GM12865 (cell line): ENCODE measurements at regions not wholly inside any gene's neighbourhood (a gene's known extent, or its start where the extent isn't known, plus 50 kb on each side); places are given as distances from the start of the nearest gene placed in this dataset.

ENCODE experiments used
- DNase-seq: peaks from one replicate; pipeline ENCODE4 v3.0.0; 2010; ENCODE audit warnings: low read depth
- H3K4me3 ChIP-seq: 2 replicates; pipeline ENCODE4 v1.5.1; 2011; ENCODE audit warnings: mild to moderate bottlenecking, low read depth, low read length, control low read depth
- TF ChIP-seq, protein P1 (sequence below): IDR thresholded peaks from 2 replicates; pipeline ENCODE4 v1.5.1; 2011; ENCODE audit warnings: low read length, control low read depth, low read depth, inconsistent platforms; ENCODE audit not compliant: insufficient read depth; ENCODE audit errors: missing control alignments

DNA sequence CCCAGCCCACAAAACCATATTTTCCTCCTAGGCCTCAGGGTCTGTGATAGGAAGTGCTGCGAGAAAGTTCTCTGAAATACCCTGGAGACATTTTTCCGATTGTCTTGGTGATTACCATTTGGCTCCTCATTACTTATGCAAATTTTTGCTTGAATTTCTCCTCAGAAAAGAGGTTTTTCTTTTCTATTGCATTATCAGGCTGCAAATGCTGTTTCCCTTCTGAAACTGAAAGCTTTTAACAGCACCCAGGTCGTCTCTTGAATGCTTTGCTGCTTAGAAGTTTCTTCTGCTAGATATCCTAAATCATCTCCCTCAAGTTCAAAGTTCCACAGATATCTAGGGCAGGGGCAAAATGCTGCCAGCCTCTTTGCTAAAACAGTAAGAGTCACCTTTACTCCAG lies 434.2 kb downstream of the PCDH20 start:
- TF ChIP-seq, protein P1, sequence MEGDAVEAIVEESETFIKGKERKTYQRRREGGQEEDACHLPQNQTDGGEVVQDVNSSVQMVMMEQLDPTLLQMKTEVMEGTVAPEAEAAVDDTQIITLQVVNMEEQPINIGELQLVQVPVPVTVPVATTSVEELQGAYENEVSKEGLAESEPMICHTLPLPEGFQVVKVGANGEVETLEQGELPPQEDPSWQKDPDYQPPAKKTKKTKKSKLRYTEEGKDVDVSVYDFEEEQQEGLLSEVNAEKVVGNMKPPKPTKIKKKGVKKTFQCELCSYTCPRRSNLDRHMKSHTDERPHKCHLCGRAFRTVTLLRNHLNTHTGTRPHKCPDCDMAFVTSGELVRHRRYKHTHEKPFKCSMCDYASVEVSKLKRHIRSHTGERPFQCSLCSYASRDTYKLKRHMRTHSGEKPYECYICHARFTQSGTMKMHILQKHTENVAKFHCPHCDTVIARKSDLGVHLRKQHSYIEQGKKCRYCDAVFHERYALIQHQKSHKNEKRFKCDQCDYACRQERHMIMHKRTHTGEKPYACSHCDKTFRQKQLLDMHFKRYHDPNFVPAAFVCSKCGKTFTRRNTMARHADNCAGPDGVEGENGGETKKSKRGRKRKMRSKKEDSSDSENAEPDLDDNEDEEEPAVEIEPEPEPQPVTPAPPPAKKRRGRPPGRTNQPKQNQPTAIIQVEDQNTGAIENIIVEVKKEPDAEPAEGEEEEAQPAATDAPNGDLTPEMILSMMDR: no peak
- no peak overlapping the region for H3K4me3 ChIP-seq
- no peak for DNase-seq

DNA sequence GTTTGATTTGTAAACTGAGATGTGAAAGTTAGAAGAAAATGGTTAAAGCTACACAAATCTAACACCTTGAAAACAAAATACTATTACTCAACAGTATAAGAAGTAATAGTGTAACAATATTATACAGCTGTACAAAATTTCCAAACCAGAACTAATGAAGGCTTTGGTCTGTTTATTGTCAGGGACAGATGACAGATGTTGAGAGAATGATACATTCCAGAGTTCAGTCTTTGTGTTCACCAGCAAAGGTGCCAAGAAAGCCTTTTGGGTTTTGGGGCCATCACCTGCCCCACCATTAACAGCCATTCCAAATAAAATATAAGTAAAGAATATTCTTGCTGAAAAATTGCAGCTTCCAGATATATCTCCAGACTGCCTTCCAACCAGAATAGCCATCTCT lies 439.3 kb downstream of the PCDH20 start:
- TF ChIP-seq, protein P1: no peak
- H3K4me3 ChIP-seq: no peak overlapping the region
- no peak for DNase-seq

DNA sequence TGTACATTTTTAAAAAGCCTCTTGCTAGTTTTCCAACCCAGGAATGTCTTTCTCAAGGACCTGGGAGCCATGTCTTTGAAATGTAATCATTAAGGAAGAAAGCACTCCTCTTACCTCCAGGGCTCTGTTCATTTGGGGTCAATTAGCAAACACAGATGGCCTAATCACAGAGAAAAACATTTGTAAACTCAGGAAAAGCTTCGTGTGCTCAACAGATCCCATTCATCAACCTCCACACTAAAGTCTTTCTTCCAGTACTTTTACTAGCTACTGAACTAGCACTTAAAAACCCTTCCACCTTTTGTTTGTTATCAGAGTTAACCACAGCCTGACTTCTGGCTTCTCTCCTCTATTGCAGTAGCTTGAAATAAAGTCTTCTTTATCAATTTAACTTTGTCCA lies 441.4 kb downstream of the PCDH20 start:
- H3K4me3 ChIP-seq: no peak overlapping the region
- TF ChIP-seq, protein P1: no peak
- no peak for DNase-seq

DNA sequence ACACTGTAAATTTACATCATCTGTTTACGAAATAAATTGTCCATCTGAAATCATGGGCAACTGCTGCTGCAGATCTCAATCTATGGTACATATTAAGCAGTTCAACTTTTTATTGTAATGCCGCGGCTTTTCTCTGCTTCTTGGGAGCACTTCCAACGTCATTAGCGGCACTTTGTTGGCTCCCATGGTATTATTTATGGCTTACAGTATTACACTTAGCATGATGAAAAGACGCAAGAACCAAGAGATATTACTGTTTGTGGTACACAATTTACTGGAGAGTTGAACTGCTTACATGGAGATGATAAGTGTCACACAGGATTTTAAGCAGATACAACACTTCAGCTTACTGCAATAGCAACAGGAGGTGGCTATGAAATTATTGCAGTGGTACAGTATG lies 442.1 kb downstream of the PCDH20 start:
- no peak overlapping the region for H3K4me3 ChIP-seq
- DNase-seq: no peak
- TF ChIP-seq, protein P1: no peak

DNA sequence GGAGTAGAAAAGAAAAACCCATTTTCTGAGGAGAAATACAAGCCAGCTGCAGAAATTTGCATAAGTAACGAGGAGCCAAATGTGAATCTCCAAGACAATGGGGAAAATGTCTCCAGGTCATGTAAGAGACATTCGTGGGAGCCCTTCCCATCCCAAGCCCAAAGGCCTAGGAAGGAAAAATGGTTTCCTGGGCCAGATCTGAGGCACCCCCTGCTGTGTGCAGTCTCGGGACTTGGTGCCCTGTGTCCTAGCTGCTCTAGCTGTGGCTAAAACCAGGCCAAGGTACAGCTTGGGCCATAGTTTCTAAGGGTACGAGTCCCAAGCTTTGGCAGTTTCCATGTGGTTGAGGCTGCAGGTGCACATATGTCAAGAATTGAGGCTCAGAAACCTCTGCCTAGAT lies 444.9 kb downstream of the PCDH20 start:
- H3K4me3 ChIP-seq: no peak overlapping the region
- TF ChIP-seq, protein P1: no peak
- no peak for DNase-seq

DNA sequence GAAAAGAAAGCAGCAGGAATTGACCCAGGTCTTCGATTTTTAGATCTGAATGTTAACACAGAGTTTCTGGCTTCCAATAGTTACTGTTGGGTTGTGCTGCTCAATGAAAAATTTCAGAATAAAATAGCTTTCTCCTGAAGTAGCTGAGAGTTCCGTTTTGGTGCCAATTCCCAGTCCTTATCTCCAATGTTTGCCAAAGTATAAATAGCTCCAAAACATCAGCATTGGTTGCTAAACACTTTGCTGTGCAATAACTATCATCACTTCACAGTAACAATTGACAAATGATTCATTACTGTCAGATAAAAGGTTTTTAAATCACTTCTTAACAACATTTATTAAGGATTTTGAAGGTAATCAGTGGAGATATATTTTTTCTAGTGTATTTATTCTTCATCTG lies 446.0 kb downstream of the PCDH20 start:
- TF ChIP-seq, protein P1: no peak
- DNase-seq: no peak
- H3K4me3 ChIP-seq: no peak overlapping the region

DNA sequence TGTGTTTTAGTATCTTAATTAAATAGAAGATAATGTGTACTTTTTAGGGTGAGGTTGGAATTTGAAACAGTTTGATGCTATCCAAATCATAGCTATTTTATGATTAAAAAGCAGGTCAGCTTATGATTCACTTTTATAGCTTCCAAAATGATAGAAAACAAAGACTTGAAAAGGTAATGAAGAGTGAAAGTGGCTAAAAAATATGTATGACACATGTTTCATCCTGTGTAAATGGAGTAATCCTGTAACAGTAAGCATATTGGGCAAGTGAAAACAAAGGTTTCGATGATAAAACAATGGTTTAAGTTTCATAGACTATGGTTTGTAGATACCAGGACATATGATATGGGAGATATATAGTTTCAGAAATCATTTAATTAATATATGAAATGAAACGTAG lies 456.2 kb downstream of the PCDH20 start:
- no peak for DNase-seq
- TF ChIP-seq, protein P1: no peak
- H3K4me3 ChIP-seq: no peak overlapping the region
